A549 (cell line): ENCODE measurements at regions not wholly inside any gene's neighbourhood (a gene's known extent, or its start where the extent isn't known, plus 50 kb on each side); places are given as distances from the start of the nearest gene placed in this dataset.
A peak's percentile ranks its signal among the peaks of the same experiment; 100 is the strongest.

Source experiments
- ATAC-seq, 2 experiments: fragments of 200-7000 bp in 1 of 2; fragments of >200 bp in 1 of 2; cut with Nextera tagmentation in 1 of 2; cut with Tn5 transposase in 1 of 2; 3 replicates each; pipeline versions ENCODE4 v1.8.0 to v1.9.1; 2018 to 2020; ENCODE audit warnings: mild to moderate bottlenecking in 1 of 2, moderate library complexity in 1 of 2
- CTCF ChIA-PET: fragments of 300-600 bp; sonication (Branson Sonifier 250); formaldehyde crosslinking; extraction: SDS; loops from one replicate; lab custom pipeline; 2021; ENCODE audit warnings: antibody characterized with exemption, inconsistent platforms; lab: Yijun Ruan, JAX
- POLR2A ChIA-PET: fragments of 350-600 bp; formaldehyde crosslinking; extraction: SDS; loops from one replicate; lab custom pipeline; 2021; ENCODE audit warnings: antibody characterized with exemption, inconsistent platforms; lab: Yijun Ruan, JAX
- DNase-seq, 2 experiments: peaks; one replicate each; pipeline versions ENCODE4 v3.0.0 to v3.0.0-alpha.2; 2011 to 2016; ENCODE audit warnings: low read depth in 1 of 2, low spot score in 1 of 2
- FAIRE-seq: peaks from 2 replicates; lab custom pipeline; 2011; peaks lifted over from hg19 to GRCh38; lab: Jason Lieb, UNC
- H3K27ac ChIP-seq, 2 experiments: fragments of >200 bp; sonication (Bioruptor Twin); formaldehyde crosslinking; 3 replicates each; pipeline ENCODE4 v1.5.1; 2016 to 2017
- H3K4me1 ChIP-seq: fragments of >200 bp; sonication (Bioruptor Twin); formaldehyde crosslinking; 3 replicates; pipeline ENCODE4 v1.6.1; 2016
- H3K4me2 ChIP-seq: fragments of >200 bp; sonication (Bioruptor Twin); formaldehyde crosslinking; 3 replicates; pipeline ENCODE4 v1.6.1; 2016
- H3K4me3 ChIP-seq: fragments of >200 bp; sonication (Bioruptor Twin); formaldehyde crosslinking; 3 replicates; pipeline ENCODE4 v1.5.1; 2016
- H3K9me3 ChIP-seq: fragments of >200 bp; sonication (Bioruptor Twin); formaldehyde crosslinking; 3 replicates; pipeline ENCODE4 v1.6.1; 2016
- E2F6 ChIP-seq: IDR thresholded peaks from 2 replicates; pipeline ENCODE4 v1.6.1; 2012; ENCODE audit warnings: low read depth, borderline replicate concordance
- EHF ChIP-seq: fragments of 250-450 bp; sonication (Bioruptor Pico); IDR thresholded peaks from 2 replicates; pipeline ENCODE4 v1.5.0; 2020; ENCODE audit warnings: mild to moderate bottlenecking
- EP300 ChIP-seq, 2 experiments: fragments of >200 bp; sonication (Bioruptor Twin); formaldehyde crosslinking; IDR thresholded peaks; 2 replicates in 1 of 2; 3 replicates in 1 of 2; pipeline ENCODE4 v1.6.1; 2016 to 2017
- FOSB ChIP-seq: fragments of 250-450 bp; sonication (Bioruptor Pico); IDR thresholded peaks from 2 replicates; pipeline ENCODE4 v1.5.0; 2020; ENCODE audit warnings: mild to moderate bottlenecking, moderate library complexity
- FOSL2 ChIP-seq, 2 experiments: fragments of 450-650 bp in 1 of 2; fragments of >200 bp in 1 of 2; sonication (Bioruptor Twin) in 1 of 2; formaldehyde crosslinking; IDR thresholded peaks; 2 replicates each; pipeline versions ENCODE4 v1.5.0 to v1.6.1; 2016 to 2020; ENCODE audit warnings: mild to moderate bottlenecking in 1 of 2, moderate library complexity in 1 of 2
- HEYL ChIP-seq: fragments of 250-450 bp; sonication (Bioruptor Pico); IDR thresholded peaks from 2 replicates; pipeline ENCODE4 v1.8.0; 2021; ENCODE audit warnings: mild to moderate bottlenecking, moderate library complexity
- JUN ChIP-seq, 2 experiments: fragments of >200 bp; sonication (Bioruptor Twin); formaldehyde crosslinking; IDR thresholded peaks; 2 replicates in 1 of 2; 3 replicates in 1 of 2; pipeline ENCODE4 v1.6.1; 2016 to 2017
- JUNB ChIP-seq: fragments of >200 bp; sonication (Bioruptor Twin); formaldehyde crosslinking; IDR thresholded peaks from 2 replicates; pipeline ENCODE4 v1.6.1; 2016
- MAZ ChIP-seq: fragments of 150-350 bp; IDR thresholded peaks from 2 replicates; pipeline ENCODE4 v1.6.1; 2014; ENCODE audit warnings: antibody characterized with exemption, low read depth, low read length, borderline replicate concordance
- MYC ChIP-seq: IDR thresholded peaks from 2 replicates; pipeline ENCODE4 v1.6.1; 2012; ENCODE audit warnings: mild to moderate bottlenecking, inconsistent platforms, low read length, improper control_type of control experiment, borderline replicate concordance
- NPAS2 ChIP-seq: fragments of 250-450 bp; sonication (Bioruptor Pico); IDR thresholded peaks from 2 replicates; pipeline ENCODE4 v1.8.0; 2022; ENCODE audit warnings: mild to moderate bottlenecking, moderate library complexity, borderline replicate concordance
- NR3C1 ChIP-seq: fragments of >200 bp; sonication (Bioruptor Twin); formaldehyde crosslinking; IDR thresholded peaks from 3 replicates; pipeline ENCODE4 v1.6.1; 2017
- PBX3 ChIP-seq: IDR thresholded peaks from 2 replicates; pipeline ENCODE4 v1.6.1; 2012
- ZNF302 ChIP-seq: fragments of 250-450 bp; sonication (Bioruptor Pico); IDR thresholded peaks from 2 replicates; pipeline ENCODE4 v1.9.0; 2021; ENCODE audit warnings: inconsistent platforms, mild to moderate bottlenecking, moderate library complexity
- WGBS: methylation state at CpG from one replicate; pipeline ENCODE4 v1.1.6; 2017; ENCODE audit errors: missing lambda C conversion rate; 5-methylcytosine and 5-hydroxymethylcytosine counted together

GRCh38 chr13:40401911-40402776 lies 264.3 kb downstream of the FOXO1 start (continued):
- no peak for TF ChIP-seq PBX3
- peak; percentile 42; the same call in 1 of the 2 replicates for TF ChIP-seq JUNB
- TF ChIP-seq NPAS2 (CRISPR knock-in tag): no peak
- peak in 1 of 2 experiments; percentile 30; a peak in 1 of 5 replicates for TF ChIP-seq JUN (IDR thresholded peaks at IDR 0.05)

- DNase-seq: peak; percentile 19 to 59
- ChIA-PET POLR2A (no interaction called here), CTCF (no interaction called here)
- H3K4me3 ChIP-seq: 0 out of 3 replicates have a peak overlapping the region, but pooled peaks have one; percentile 21
- no peaks in the 10 kb centered on the region for H3K9me3 ChIP-seq
- no peak for FAIRE-seq
- TF ChIP-seq FOSL2 (IDR thresholded peaks at IDR 0.05): no peak
- peak; percentile 21; the same call in 1 of the 2 replicates for TF ChIP-seq FOSL2 (CRISPR knock-in tag; IDR thresholded peaks at IDR 0.05)
- TF ChIP-seq EP300 (IDR thresholded peaks at IDR 0.05): no peak
- TF ChIP-seq, all 56 proteins: peak for 1
- WGBS: 13% methylated on average over 8 of the region's 9 CpGs
- Histone ChIP-seq H3K4me2 (peak overlapping the region; percentile 80), H3K4me1 (peaks cover 52% of the 10 kb centered on the region), H3K27ac (peak overlapping the region; percentile 74 to 84)
- ATAC-seq: peak; percentile 67 to 85
Observed at GRCh38 chr13:40402931-40403431, 263.5 kb downstream of the FOXO1 start.

- ChIA-PET POLR2A (no interaction called here), CTCF (no interaction called here)
- H3K9me3 ChIP-seq: no peaks in the 10 kb centered on the region
- 95% methylated on average over 17 of the region's 17 CpGs for WGBS
- H3K4me2 ChIP-seq: peak overlapping the region; percentile 80
- FAIRE-seq: no peak
- DNase-seq: no peak
- H3K4me1 ChIP-seq: peaks cover 52% of the 10 kb centered on the region
- no peak for TF ChIP-seq NR3C1
- TF ChIP-seq EHF (CRISPR knock-in tag): no peak
- TF ChIP-seq FOSB (CRISPR knock-in tag): no peak
- no peak for TF ChIP-seq MYC
- TF ChIP-seq MAZ: no peak
- no peak for TF ChIP-seq HEYL
- peak overlapping the region; percentile 74 to 84 for H3K27ac ChIP-seq
- H3K4me3 ChIP-seq: no peak overlapping the region
- ATAC-seq: no peak
Observed at GRCh38 chr13:40403509-40404241, 262.8 kb downstream of the FOXO1 start.

DNA sequence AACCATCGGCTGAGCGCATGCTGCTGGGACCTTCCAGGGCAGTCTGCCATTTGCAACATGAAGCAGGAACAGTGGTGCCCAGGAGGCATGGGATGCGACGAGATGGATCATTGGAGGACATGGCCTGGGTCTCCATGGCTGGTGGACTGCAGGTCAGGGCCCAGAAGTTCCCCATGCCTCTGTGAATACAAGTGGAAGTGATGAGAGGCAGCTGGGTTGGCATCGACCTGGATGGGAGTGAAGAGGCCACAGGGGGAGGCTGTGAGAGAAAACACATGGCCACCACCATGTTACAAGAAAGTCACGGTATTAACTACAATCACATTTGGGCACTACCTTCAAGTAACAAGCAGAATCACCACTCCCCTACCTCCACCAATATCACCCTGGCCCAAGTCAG lies 262.0 kb downstream of the FOXO1 start:
- ChIA-PET POLR2A (no interaction called here), CTCF (no interaction called here)
- no peak overlapping the region for H3K4me2 ChIP-seq
- FAIRE-seq (no peak), DNase-seq (no peak), ATAC-seq (no peak)
- peak overlapping the region; percentile 74 to 84; a peak in 4 of 6 replicates for H3K27ac ChIP-seq
- H3K4me1 ChIP-seq: peaks cover 51% of the 10 kb centered on the region
- no peak overlapping the region for H3K4me3 ChIP-seq
- WGBS: 85% methylated on average over 6 of the region's 6 CpGs
- no peaks in the 10 kb centered on the region for H3K9me3 ChIP-seq
- TF ChIP-seq E2F6: no peak
- no peak for TF ChIP-seq ZNF302 (CRISPR knock-in tag)
- TF ChIP-seq, all 56 proteins: peak for 0
